Neural crest cell (in vitro differentiated cells): ENCODE measurements at regions not wholly inside any gene's neighbourhood (a gene's known extent, or its start where the extent isn't known, plus 50 kb on each side); places are given as distances from the start of the nearest gene placed in this dataset.

Source experiments
- DNase-seq: peaks from one replicate; pipeline ENCODE4 v3.0.0; 2021; ENCODE audit warnings: low read depth, mixed read lengths, low spot score
- H3K27ac Mint-ChIP-seq: one replicate; pipeline ENCODE4 v1.8.0; 2021; ENCODE audit warnings: mild to moderate bottlenecking, mixed read lengths; ENCODE audit not compliant: unreplicated experiment
- H3K27me3 Mint-ChIP-seq: 2 replicates; pipeline ENCODE4 v1.8.0; 2021; ENCODE audit warnings: low read depth, mild to moderate bottlenecking, mixed read lengths
- H3K36me3 Mint-ChIP-seq: 2 replicates; pipeline ENCODE4 v1.8.0; 2021; ENCODE audit warnings: low read depth, mild to moderate bottlenecking, mixed read lengths
- H3K4me1 Mint-ChIP-seq: 2 replicates; pipeline ENCODE4 v1.8.0; 2021; ENCODE audit warnings: mixed read lengths
- H3K4me3 Mint-ChIP-seq: one replicate; pipeline ENCODE4 v1.8.0; 2021; ENCODE audit warnings: mild to moderate bottlenecking, mixed read lengths
- H3K9me3 Mint-ChIP-seq: 2 replicates; pipeline ENCODE4 v1.8.0; 2021; ENCODE audit warnings: mixed read lengths
- TF ChIP-seq, protein P1 (sequence below): fragments of 200-600 bp; sonication (generic); conservative IDR thresholded peaks from 2 replicates; pipeline ENCODE4 v1.5.0; 2021; ENCODE audit warnings: antibody characterized with exemption, mild to moderate bottlenecking

DNA sequence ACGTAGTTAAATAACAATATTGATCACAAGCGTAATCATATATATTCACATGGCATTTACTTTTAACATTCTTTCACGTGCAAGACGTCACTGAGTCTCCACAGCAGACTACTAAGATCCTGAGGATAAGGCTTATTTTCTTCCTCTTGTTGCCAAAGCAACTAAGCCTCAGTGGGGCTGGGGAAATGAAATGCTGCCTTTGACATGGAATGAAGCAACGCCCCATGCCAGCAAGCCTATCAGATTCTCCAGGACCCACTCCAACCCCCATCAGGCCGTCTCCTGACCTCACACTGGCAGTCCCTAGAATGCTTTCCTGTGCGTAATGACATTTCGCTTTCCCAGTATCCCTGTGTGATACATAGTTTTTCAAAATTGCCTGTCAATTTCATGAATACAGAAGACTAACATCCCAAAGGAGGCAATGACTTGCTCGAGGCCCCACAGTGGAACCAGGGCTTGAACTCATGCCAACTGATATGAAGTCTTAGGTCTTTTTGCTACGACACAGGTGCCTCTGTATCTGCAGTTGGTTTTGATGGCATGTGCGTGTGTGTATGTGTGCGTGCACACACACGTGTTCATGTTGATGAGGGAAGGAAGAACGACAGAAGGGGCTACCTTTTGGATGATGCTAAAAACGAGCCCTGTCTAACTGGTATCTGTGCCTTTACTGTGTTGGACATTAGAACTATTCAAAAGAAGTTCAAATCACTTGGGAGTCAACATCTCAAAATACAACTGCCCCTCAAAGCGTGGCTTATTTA, 239.1 kb downstream of the VRK1 start:
- TF ChIP-seq, protein P1, sequence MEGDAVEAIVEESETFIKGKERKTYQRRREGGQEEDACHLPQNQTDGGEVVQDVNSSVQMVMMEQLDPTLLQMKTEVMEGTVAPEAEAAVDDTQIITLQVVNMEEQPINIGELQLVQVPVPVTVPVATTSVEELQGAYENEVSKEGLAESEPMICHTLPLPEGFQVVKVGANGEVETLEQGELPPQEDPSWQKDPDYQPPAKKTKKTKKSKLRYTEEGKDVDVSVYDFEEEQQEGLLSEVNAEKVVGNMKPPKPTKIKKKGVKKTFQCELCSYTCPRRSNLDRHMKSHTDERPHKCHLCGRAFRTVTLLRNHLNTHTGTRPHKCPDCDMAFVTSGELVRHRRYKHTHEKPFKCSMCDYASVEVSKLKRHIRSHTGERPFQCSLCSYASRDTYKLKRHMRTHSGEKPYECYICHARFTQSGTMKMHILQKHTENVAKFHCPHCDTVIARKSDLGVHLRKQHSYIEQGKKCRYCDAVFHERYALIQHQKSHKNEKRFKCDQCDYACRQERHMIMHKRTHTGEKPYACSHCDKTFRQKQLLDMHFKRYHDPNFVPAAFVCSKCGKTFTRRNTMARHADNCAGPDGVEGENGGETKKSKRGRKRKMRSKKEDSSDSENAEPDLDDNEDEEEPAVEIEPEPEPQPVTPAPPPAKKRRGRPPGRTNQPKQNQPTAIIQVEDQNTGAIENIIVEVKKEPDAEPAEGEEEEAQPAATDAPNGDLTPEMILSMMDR, result no peak
- H3K9me3 Mint-ChIP-seq, result peaks cover 8% of the 10 kb centered on the region
- peaks cover 4% of the 10 kb centered on the region for H3K36me3 Mint-ChIP-seq
- peaks cover 25% of the 10 kb centered on the region for H3K27me3 Mint-ChIP-seq
- DNase-seq, result no peak
- H3K4me3 Mint-ChIP-seq, result no peak overlapping the region
- H3K4me1 Mint-ChIP-seq, result no peaks in the 10 kb centered on the region
- H3K27ac Mint-ChIP-seq, result no peak overlapping the region

DNA sequence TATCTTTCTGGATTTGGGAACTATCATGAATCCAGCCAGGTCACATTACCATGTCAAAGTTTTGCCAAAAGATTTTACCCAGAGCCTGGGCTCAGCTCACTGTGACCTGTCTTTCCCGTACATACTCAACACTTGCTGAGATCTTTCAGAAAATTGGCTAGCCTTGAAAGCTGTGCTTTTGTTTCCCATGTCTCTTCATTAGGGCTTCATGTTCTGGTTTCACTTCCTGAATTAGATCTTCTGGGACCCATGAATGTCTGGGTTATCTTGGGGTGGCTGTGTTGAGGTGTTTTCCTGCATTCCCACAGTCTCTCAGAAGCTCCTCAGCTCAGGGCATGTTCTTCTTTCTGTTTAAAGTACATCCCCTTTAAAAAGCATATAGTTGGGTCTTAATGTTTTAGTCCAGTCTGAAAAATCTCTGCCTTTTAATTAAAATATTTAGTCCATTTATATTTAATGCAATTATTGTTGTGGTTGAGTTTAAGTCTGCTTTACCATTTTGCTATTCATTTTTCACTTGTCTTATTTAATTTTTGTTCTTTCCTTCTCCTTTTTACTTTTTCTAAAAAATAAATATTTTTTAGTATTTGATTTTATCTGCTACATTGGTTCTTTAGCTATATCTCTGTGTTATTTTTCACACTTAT, 242.7 kb downstream of the VRK1 start:
- no peak for DNase-seq
- Mint-ChIP-seq H3K36me3 (peaks cover 4% of the 10 kb centered on the region), H3K4me3 (no peak overlapping the region), H3K27me3 (peaks cover 6% of the 10 kb centered on the region), H3K4me1 (no peaks in the 10 kb centered on the region), H3K9me3 (peaks cover 8% of the 10 kb centered on the region), H3K27ac (no peak overlapping the region)
- TF ChIP-seq, protein P1, result no peak

DNA sequence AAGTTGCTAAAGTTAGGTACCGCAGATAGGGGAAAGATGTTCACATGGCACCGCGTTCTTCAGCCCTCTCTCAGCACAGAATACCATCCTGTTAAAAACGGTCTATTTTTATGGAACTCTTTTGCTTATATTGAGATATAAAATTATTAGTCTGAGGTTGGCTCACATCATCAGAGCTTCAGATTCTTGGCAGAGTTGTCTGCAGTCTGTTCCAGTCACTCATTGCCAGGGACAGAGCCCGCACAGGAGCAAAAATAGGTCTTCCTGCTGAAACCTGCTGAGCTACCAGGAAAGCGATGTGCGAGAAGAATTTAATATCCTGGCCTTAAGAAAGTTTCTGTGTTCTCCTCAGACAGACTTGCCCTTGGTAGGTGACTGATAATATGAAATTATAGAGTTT, 249.8 kb downstream of the VRK1 start:
- Mint-ChIP-seq H3K36me3 (no peaks in the 10 kb centered on the region), H3K4me1 (no peaks in the 10 kb centered on the region), H3K27ac (no peak overlapping the region), H3K4me3 (no peak overlapping the region), H3K9me3 (no peaks in the 10 kb centered on the region), H3K27me3 (no peaks in the 10 kb centered on the region)
- TF ChIP-seq, protein P1, result no peak
- no peak for DNase-seq

DNA sequence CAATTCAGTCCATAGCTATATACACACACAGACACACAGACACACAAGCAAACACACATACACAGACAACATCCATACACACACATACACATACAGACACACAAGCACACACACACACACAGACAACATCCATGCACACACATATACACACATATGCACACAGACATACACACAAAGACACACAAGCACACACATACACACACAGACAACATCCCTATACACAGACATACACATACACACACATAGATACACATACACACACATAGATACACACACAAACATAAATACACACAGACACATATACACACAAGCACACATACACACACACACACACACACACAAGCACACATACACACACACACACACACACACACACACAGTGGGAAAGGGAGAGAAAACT, 254.8 kb downstream of the VRK1 start:
- DNase-seq, result no peak
- no peak overlapping the region for H3K4me3 Mint-ChIP-seq
- H3K4me1 Mint-ChIP-seq, result peaks cover 13% of the 10 kb centered on the region
- no peaks in the 10 kb centered on the region for H3K9me3 Mint-ChIP-seq
- TF ChIP-seq, protein P1, result no peak
- H3K27me3 Mint-ChIP-seq, result peaks cover 3% of the 10 kb centered on the region
- H3K27ac Mint-ChIP-seq, result no peak overlapping the region
- no peaks in the 10 kb centered on the region for H3K36me3 Mint-ChIP-seq

DNA sequence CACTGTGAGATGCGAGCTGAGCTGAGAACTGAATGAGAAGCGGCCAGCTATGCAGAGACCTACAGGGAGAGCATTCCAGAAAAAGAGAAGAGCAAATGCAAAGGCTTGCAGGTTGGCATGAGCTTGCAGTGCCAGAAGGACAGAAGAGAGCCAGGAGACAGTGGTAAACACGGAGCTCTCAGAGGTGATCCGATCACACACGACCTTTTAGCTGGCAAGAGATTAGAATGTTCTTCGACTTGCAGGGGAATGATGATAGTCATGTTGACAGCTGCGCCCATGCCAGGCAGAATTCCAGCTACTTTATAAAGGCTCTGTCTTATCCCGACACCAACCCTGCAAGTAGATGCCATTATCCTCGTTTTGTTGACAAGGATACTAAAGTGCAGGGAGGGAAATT, 256.8 kb downstream of the VRK1 start:
- Mint-ChIP-seq H3K4me3 (no peak overlapping the region), H3K36me3 (no peaks in the 10 kb centered on the region), H3K27me3 (peaks cover 3% of the 10 kb centered on the region), H3K4me1 (peaks cover 26% of the 10 kb centered on the region), H3K9me3 (no peaks in the 10 kb centered on the region), H3K27ac (no peak overlapping the region)
- DNase-seq, result no peak
- TF ChIP-seq, protein P1, result no peak
